Uterus (tissue), 2 donors: ENCODE measurements at regions not wholly inside any gene's neighbourhood (a gene's known extent, or its start where the extent isn't known, plus 50 kb on each side); places are given as distances from the start of the nearest gene placed in this dataset.

ENCODE experiments used
- CTCF ChIP-seq, 4 experiments: fragments of 200-600 bp in 2 of 4; fragments of 450-650 bp in 2 of 4; sonication (generic) in 2 of 4; IDR thresholded peaks; one replicate each; pipeline ENCODE4 v1.5.1; 2016 to 2019; ENCODE audit warnings: antibody characterized with exemption in 4 of 4, mild to moderate bottlenecking in 2 of 4, moderate library complexity in 1 of 4
- POLR2A ChIP-seq, 2 donors: fragments of 450-650 bp; IDR thresholded peaks; one replicate each; pipeline ENCODE4 v1.6.1; 2016; ENCODE audit warnings: antibody characterized with exemption in 2 of 2, mild to moderate bottlenecking in 1 of 2, moderate library complexity in 1 of 2

GRCh38 chr2:140164449-140164848, 1384.3 kb upstream of the NXPH2 start:
- TF ChIP-seq CTCF (IDR thresholded peaks at IDR 0.05) (no peak), POLR2A (IDR thresholded peaks at IDR 0.05) (no peak)
